ENCODE measurements at regions not wholly inside any gene's neighbourhood (a gene's known extent, or its start where the extent isn't known, plus 50 kb on each side); places are given as distances from the start of the nearest gene placed in this dataset.

- no peak for TF ChIP-seq CUX1 (IDR thresholded peaks at IDR 0.05; ENCODE audit: insufficient replicate concordance, low read depth, low read length)
- TF ChIP-seq HSF1 (IDR thresholded peaks at IDR 0.05; ENCODE audit: low read depth, low read length): no peak
- no peak for TF ChIP-seq TCF7 (IDR thresholded peaks at IDR 0.05; ENCODE audit: borderline replicate concordance)
Measured at GRCh38 chr10:8577686-8578085, 523.2 kb downstream of the GATA3 start (continued).

GRCh38 chr10:8581521-8582225 lies 527.2 kb downstream of the GATA3 start:
- intact Hi-C loops (cut with micrococcal nuclease; ENCODE audit: unreplicated experiment): no loop called here

More at GRCh38 chr10:8581521-8582225, 527.2 kb downstream of the GATA3 start:
- no peaks in the 10 kb centered on the region for H3K79me2 ChIP-seq (ENCODE audit: control insufficient read depth, insufficient read depth, low read length)
- ATAC-seq (peak; percentile 48), DNase-seq (ENCODE audit: low read depth, low spot score) (no peak), FAIRE-seq (no peak)
- H3K9me3 ChIP-seq (replicated peaks; ENCODE audit: control insufficient read depth, insufficient read depth, low read length): no peaks in the 10 kb centered on the region
- no TSS peak for BruUV-seq (replicated peaks)
- RAD21 ChIA-PET (ENCODE audit: unreplicated experiment): no interaction called here
- CTCF ChIA-PET: no interaction called here
- no peaks in the 10 kb centered on the region for H3K36me3 ChIP-seq (ENCODE audit: control insufficient read depth in 2 of 2, insufficient read depth in 2 of 2, low read length in 1 of 2)
- in situ Hi-C loops (cut with MboI): no loop called here
- POLR2A ChIA-PET: no interaction called here
- no peak overlapping the region for H3K4me2 ChIP-seq (ENCODE audit: control insufficient read depth, insufficient read depth)
- no peak overlapping the region for H3K4me3 ChIP-seq
- 30% methylated on average over 11 of the region's 11 CpGs for WGBS (ENCODE audit: insufficient coverage, insufficient replicate concordance, low lambda C conversion rate, missing lambda C conversion rate)
- H3K27me3 ChIP-seq (replicated peaks in 1 of 2; ENCODE audit: control insufficient read depth in 2 of 2, insufficient read depth in 2 of 2, low read length in 1 of 2): no peaks in the 10 kb centered on the region
- TF ChIP-seq NFYB (IDR thresholded peaks at IDR 0.05; ENCODE audit: insufficient read depth, low read depth, low read length) (no peak), BACH1 (IDR thresholded peaks at IDR 0.05; ENCODE audit: borderline replicate concordance) (no peak), ZNF384 (IDR thresholded peaks at IDR 0.05; ENCODE audit: borderline replicate concordance, low read depth, low read length) (no peak), SUZ12 (IDR thresholded peaks at IDR 0.05; ENCODE audit: unreplicated experiment) (no peak), EGR1 (IDR thresholded peaks at IDR 0.05; ENCODE audit: borderline replicate concordance in 1 of 2, low read depth in 2 of 2, low read length in 2 of 2) (no peak), CHD1 (IDR thresholded peaks at IDR 0.05; ENCODE audit: low read depth, low read length) (no peak), RUNX3 (IDR thresholded peaks at IDR 0.05; ENCODE audit: low read length) (no peak), PAX5 (IDR thresholded peaks at IDR 0.05; ENCODE audit: borderline replicate concordance, low read depth, low read length) (no peak)
- H2AFZ ChIP-seq (ENCODE audit: control insufficient read depth, low read depth, low read length): no peak overlapping the region
- SMC1A ChIA-PET (ENCODE audit: uncharacterized antibody, unreplicated experiment): interaction anchor here (0.9 kb wide), 1 partner anchor 20 kb away, joined by 3 read pairs; no protein-coding TSS in a partner anchor
- no peak overlapping the region for H3K27ac ChIP-seq (ENCODE audit: control insufficient read depth, insufficient read depth)
- H3K9ac ChIP-seq (ENCODE audit: control insufficient read depth, insufficient read depth, low read length): no peak overlapping the region
- no peaks in the 10 kb centered on the region for H4K20me1 ChIP-seq (ENCODE audit: control insufficient read depth, insufficient read depth)
- H3K4me1 ChIP-seq (ENCODE audit: control insufficient read depth, insufficient read depth, low read length): no peaks in the 10 kb centered on the region
